ENCODE measurements at regions not wholly inside any gene's neighbourhood (a gene's known extent, or its start where the extent isn't known, plus 50 kb on each side); places are given as distances from the start of the nearest gene placed in this dataset.

- H3K9ac ChIP-seq (ENCODE audit: low read depth, low read length), result no peak overlapping the region
- no peaks in the 10 kb centered on the region for H3K36me3 ChIP-seq (ENCODE audit: control insufficient read depth, insufficient read depth, low read length)
- H3K9me3 ChIP-seq (ENCODE audit: control insufficient read depth, insufficient read depth, low read length), result no peaks in the 10 kb centered on the region
- no peaks in the 10 kb centered on the region for H3K4me1 ChIP-seq (ENCODE audit: control insufficient read depth, insufficient read depth, low read length)
- H3K4me3 ChIP-seq (ENCODE audit: low read depth, low read length), result no peak overlapping the region
- no peaks in the 10 kb centered on the region for H3K27me3 ChIP-seq (ENCODE audit: control insufficient read depth, insufficient read depth, low read length)
Observed at GRCh38 chr18:4906856-4907255, 290.2 kb downstream of the AKAIN1 start.

GRCh38 chr18:4888251-4889040, 308.6 kb downstream of the AKAIN1 start:
- no peaks in the 10 kb centered on the region for H3K9me3 ChIP-seq (ENCODE audit: control insufficient read depth, insufficient read depth, low read length)
- H3K4me3 ChIP-seq (ENCODE audit: low read depth, low read length), result no peak overlapping the region
- H3K36me3 ChIP-seq (ENCODE audit: control insufficient read depth, insufficient read depth, low read length), result no peaks in the 10 kb centered on the region

GRCh38 chr18:4878480-4878879, 318.6 kb downstream of the AKAIN1 start:
- no peaks in the 10 kb centered on the region for H3K36me3 ChIP-seq (ENCODE audit: control insufficient read depth, insufficient read depth, low read length)
- no peak overlapping the region for H3K9ac ChIP-seq (ENCODE audit: low read depth, low read length)
- no peaks in the 10 kb centered on the region for H3K27me3 ChIP-seq (ENCODE audit: control insufficient read depth, insufficient read depth, low read length)
- H3K4me1 ChIP-seq (ENCODE audit: control insufficient read depth, insufficient read depth, low read length), result no peaks in the 10 kb centered on the region
- H3K9me3 ChIP-seq (ENCODE audit: control insufficient read depth, insufficient read depth, low read length), result no peaks in the 10 kb centered on the region
- no peak overlapping the region for H3K4me3 ChIP-seq (ENCODE audit: low read depth, low read length)

More at GRCh38 chr18:4888251-4889040, 308.6 kb downstream of the AKAIN1 start:
- no peaks in the 10 kb centered on the region for H3K4me1 ChIP-seq (ENCODE audit: control insufficient read depth, insufficient read depth, low read length)
- H3K27me3 ChIP-seq (ENCODE audit: control insufficient read depth, insufficient read depth, low read length), result no peaks in the 10 kb centered on the region
- H3K9ac ChIP-seq (ENCODE audit: low read depth, low read length), result no peak overlapping the region

- no peaks in the 10 kb centered on the region for H3K36me3 ChIP-seq (ENCODE audit: control insufficient read depth, insufficient read depth, low read length)
- H3K4me1 ChIP-seq (ENCODE audit: control insufficient read depth, insufficient read depth, low read length), result no peaks in the 10 kb centered on the region
- no peak overlapping the region for H3K4me3 ChIP-seq (ENCODE audit: low read depth, low read length)
- no peaks in the 10 kb centered on the region for H3K27me3 ChIP-seq (ENCODE audit: control insufficient read depth, insufficient read depth, low read length)
- H3K9me3 ChIP-seq (ENCODE audit: control insufficient read depth, insufficient read depth, low read length), result peaks cover 4% of the 10 kb centered on the region
- no peak overlapping the region for H3K9ac ChIP-seq (ENCODE audit: low read depth, low read length)
Observed at GRCh38 chr18:4871197-4871596, 325.9 kb downstream of the AKAIN1 start.

GRCh38 chr18:4870177-4870773, 326.8 kb downstream of the AKAIN1 start:
- H3K4me3 ChIP-seq (ENCODE audit: low read depth, low read length), result no peak overlapping the region

GRCh38 chr18:4869155-4869554, 327.9 kb downstream of the AKAIN1 start:
- Histone ChIP-seq H3K9ac (ENCODE audit: low read depth, low read length) (no peak overlapping the region), H3K4me3 (ENCODE audit: low read depth, low read length) (no peak overlapping the region), H3K9me3 (ENCODE audit: control insufficient read depth, insufficient read depth, low read length) (peaks cover 4% of the 10 kb centered on the region), H3K27me3 (ENCODE audit: control insufficient read depth, insufficient read depth, low read length) (no peaks in the 10 kb centered on the region), H3K36me3 (ENCODE audit: control insufficient read depth, insufficient read depth, low read length) (no peaks in the 10 kb centered on the region), H3K4me1 (ENCODE audit: control insufficient read depth, insufficient read depth, low read length) (no peaks in the 10 kb centered on the region)

More at GRCh38 chr18:4870177-4870773, 326.8 kb downstream of the AKAIN1 start:
- Histone ChIP-seq H3K27me3 (ENCODE audit: control insufficient read depth, insufficient read depth, low read length) (no peaks in the 10 kb centered on the region), H3K9ac (ENCODE audit: low read depth, low read length) (no peak overlapping the region), H3K36me3 (ENCODE audit: control insufficient read depth, insufficient read depth, low read length) (no peaks in the 10 kb centered on the region), H3K4me1 (ENCODE audit: control insufficient read depth, insufficient read depth, low read length) (no peaks in the 10 kb centered on the region), H3K9me3 (ENCODE audit: control insufficient read depth, insufficient read depth, low read length) (peaks cover 4% of the 10 kb centered on the region)

GRCh38 chr18:4858379-4859127, 338.5 kb downstream of the AKAIN1 start:
- H3K27me3 ChIP-seq (ENCODE audit: control insufficient read depth, insufficient read depth, low read length), result no peaks in the 10 kb centered on the region
- no peaks in the 10 kb centered on the region for H3K36me3 ChIP-seq (ENCODE audit: control insufficient read depth, insufficient read depth, low read length)
- no peaks in the 10 kb centered on the region for H3K9me3 ChIP-seq (ENCODE audit: control insufficient read depth, insufficient read depth, low read length)
- H3K4me3 ChIP-seq (ENCODE audit: low read depth, low read length), result no peak overlapping the region
- H3K4me1 ChIP-seq (ENCODE audit: control insufficient read depth, insufficient read depth, low read length), result peaks cover 19% of the 10 kb centered on the region
- H3K9ac ChIP-seq (ENCODE audit: low read depth, low read length), result no peak overlapping the region

GRCh38 chr18:4854671-4855070, 342.4 kb downstream of the AKAIN1 start:
- no peak overlapping the region for H3K9ac ChIP-seq (ENCODE audit: low read depth, low read length)
- no peak overlapping the region for H3K4me3 ChIP-seq (ENCODE audit: low read depth, low read length)
- H3K27me3 ChIP-seq (ENCODE audit: control insufficient read depth, insufficient read depth, low read length), result no peaks in the 10 kb centered on the region
- H3K36me3 ChIP-seq (ENCODE audit: control insufficient read depth, insufficient read depth, low read length), result no peaks in the 10 kb centered on the region
- peaks cover 19% of the 10 kb centered on the region for H3K4me1 ChIP-seq (ENCODE audit: control insufficient read depth, insufficient read depth, low read length)
- no peaks in the 10 kb centered on the region for H3K9me3 ChIP-seq (ENCODE audit: control insufficient read depth, insufficient read depth, low read length)

- Histone ChIP-seq H3K27me3 (ENCODE audit: control insufficient read depth, insufficient read depth, low read length) (no peaks in the 10 kb centered on the region), H3K4me3 (ENCODE audit: low read depth, low read length) (no peak overlapping the region), H3K9me3 (ENCODE audit: control insufficient read depth, insufficient read depth, low read length) (no peaks in the 10 kb centered on the region), H3K36me3 (ENCODE audit: control insufficient read depth, insufficient read depth, low read length) (no peaks in the 10 kb centered on the region), H3K4me1 (ENCODE audit: control insufficient read depth, insufficient read depth, low read length) (peaks cover 19% of the 10 kb centered on the region), H3K9ac (ENCODE audit: low read depth, low read length) (no peak overlapping the region)
Observed at GRCh38 chr18:4851301-4851976, 345.6 kb downstream of the AKAIN1 start.

GRCh38 chr18:4847056-4847455, 350.0 kb downstream of the AKAIN1 start:
- Histone ChIP-seq H3K4me3 (ENCODE audit: low read depth, low read length) (no peak overlapping the region), H3K9me3 (ENCODE audit: control insufficient read depth, insufficient read depth, low read length) (no peaks in the 10 kb centered on the region), H3K9ac (ENCODE audit: low read depth, low read length) (no peak overlapping the region), H3K27me3 (ENCODE audit: control insufficient read depth, insufficient read depth, low read length) (no peaks in the 10 kb centered on the region), H3K4me1 (ENCODE audit: control insufficient read depth, insufficient read depth, low read length) (no peaks in the 10 kb centered on the region), H3K36me3 (ENCODE audit: control insufficient read depth, insufficient read depth, low read length) (no peaks in the 10 kb centered on the region)

- peaks cover 5% of the 10 kb centered on the region for H3K4me1 ChIP-seq (ENCODE audit: control insufficient read depth, insufficient read depth, low read length)
- H3K4me3 ChIP-seq (ENCODE audit: low read depth, low read length), result no peak overlapping the region
- H3K36me3 ChIP-seq (ENCODE audit: control insufficient read depth, insufficient read depth, low read length), result no peaks in the 10 kb centered on the region
- H3K9ac ChIP-seq (ENCODE audit: low read depth, low read length), result no peak overlapping the region
- no peaks in the 10 kb centered on the region for H3K9me3 ChIP-seq (ENCODE audit: control insufficient read depth, insufficient read depth, low read length)
- H3K27me3 ChIP-seq (ENCODE audit: control insufficient read depth, insufficient read depth, low read length), result no peaks in the 10 kb centered on the region
Observed at GRCh38 chr18:4844320-4844719, 352.7 kb downstream of the AKAIN1 start.
